ENCODE measurements at regions not wholly inside any gene's neighbourhood (a gene's known extent, or its start where the extent isn't known, plus 50 kb on each side); places are given as distances from the start of the nearest gene placed in this dataset.

DNA sequence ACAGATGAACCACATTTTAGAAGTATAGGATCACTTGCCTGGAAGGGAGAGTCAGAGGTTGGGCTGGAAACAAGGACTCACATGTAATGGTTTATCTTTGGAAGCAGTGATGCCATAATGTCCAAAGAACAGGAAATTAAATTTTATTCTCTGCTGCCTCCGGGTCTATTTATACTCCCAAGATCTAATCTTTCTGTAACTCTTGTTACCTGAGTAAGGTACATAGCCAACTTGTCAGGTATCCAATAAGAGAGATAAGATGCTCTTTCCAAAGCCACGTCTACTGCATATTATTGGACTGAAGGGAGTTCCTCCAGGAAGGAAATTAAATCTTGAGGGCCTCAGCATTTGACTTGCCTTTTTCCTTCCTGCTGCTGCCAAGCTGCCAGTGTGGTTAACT is 71.0 kb downstream of the CRYGS start:
- Histone ChIP-seq H4K20me1 (ENCODE audit: control insufficient read depth, insufficient read depth) (no peaks in the 10 kb centered on the region), H3K36me3 (ENCODE audit: control insufficient read depth in 2 of 2, insufficient read depth in 2 of 2, low read length in 1 of 2) (no peaks in the 10 kb centered on the region), H2AFZ (ENCODE audit: control insufficient read depth, low read depth, low read length) (no peak overlapping the region), H3K9me3 (replicated peaks; ENCODE audit: control insufficient read depth, insufficient read depth, low read length) (no peaks in the 10 kb centered on the region), H3K79me2 (ENCODE audit: control insufficient read depth, insufficient read depth, low read length) (no peaks in the 10 kb centered on the region), H3K4me1 (ENCODE audit: control insufficient read depth, insufficient read depth, low read length) (peaks cover 10% of the 10 kb centered on the region; the same call in 1 of the 2 replicates), H3K4me3 (no peak overlapping the region), H3K27me3 (replicated peaks in 1 of 2; ENCODE audit: control insufficient read depth in 2 of 2, insufficient read depth in 2 of 2, low read length in 1 of 2) (no peaks in the 10 kb centered on the region), H3K4me2 (ENCODE audit: control insufficient read depth, insufficient read depth) (no peak overlapping the region), H3K9ac (ENCODE audit: control insufficient read depth, insufficient read depth, low read length) (no peak overlapping the region), H3K27ac (ENCODE audit: control insufficient read depth, insufficient read depth) (no peak overlapping the region)
- 59% methylated on average over 2 of the region's 2 CpGs for WGBS (ENCODE audit: insufficient coverage, insufficient replicate concordance, low lambda C conversion rate, missing lambda C conversion rate)
- in situ Hi-C loops (cut with MboI) (no loop called here), intact Hi-C loops (cut with micrococcal nuclease; ENCODE audit: unreplicated experiment) (no loop called here)
- ChIA-PET POLR2A (no interaction called here), RAD21 (ENCODE audit: unreplicated experiment) (no interaction called here), CTCF (interaction anchor here (0.5 to 2.1 kb wide), 4 partner anchors 8 to 692 kb away, joined by 3 to 6 read pairs (median 4); no protein-coding TSS in a partner anchor), SMC1A (ENCODE audit: uncharacterized antibody, unreplicated experiment) (interaction anchor here (1.6 kb wide), 1 partner anchor 63 kb away, joined by 5 read pairs; no protein-coding TSS in a partner anchor)
- BruUV-seq (replicated peaks) = no TSS peak
- FAIRE-seq (no peak), ATAC-seq (no peak), DNase-seq (ENCODE audit: low read depth, low spot score) (no peak)
- no peak for TF ChIP-seq ESRRA (IDR thresholded peaks at IDR 0.05; ENCODE audit: low read length)
- TF ChIP-seq NBN (IDR thresholded peaks at IDR 0.05) = no peak
- TF ChIP-seq, protein P1, sequence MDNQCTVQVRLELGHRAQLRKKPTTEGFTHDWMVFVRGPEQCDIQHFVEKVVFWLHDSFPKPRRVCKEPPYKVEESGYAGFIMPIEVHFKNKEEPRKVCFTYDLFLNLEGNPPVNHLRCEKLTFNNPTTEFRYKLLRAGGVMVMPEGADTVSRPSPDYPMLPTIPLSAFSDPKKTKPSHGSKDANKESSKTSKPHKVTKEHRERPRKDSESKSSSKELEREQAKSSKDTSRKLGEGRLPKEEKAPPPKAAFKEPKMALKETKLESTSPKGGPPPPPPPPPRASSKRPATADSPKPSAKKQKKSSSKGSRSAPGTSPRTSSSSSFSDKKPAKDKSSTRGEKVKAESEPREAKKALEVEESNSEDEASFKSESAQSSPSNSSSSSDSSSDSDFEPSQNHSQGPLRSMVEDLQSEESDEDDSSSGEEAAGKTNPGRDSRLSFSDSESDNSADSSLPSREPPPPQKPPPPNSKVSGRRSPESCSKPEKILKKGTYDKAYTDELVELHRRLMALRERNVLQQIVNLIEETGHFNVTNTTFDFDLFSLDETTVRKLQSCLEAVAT (IDR thresholded peaks at IDR 0.05) = no peak
- TF ChIP-seq ZNF622 (IDR thresholded peaks at IDR 0.05) = no peak
- TF ChIP-seq HDAC6 (IDR thresholded peaks at IDR 0.05; ENCODE audit: unreplicated experiment) = no peak
- TF ChIP-seq JUND (IDR thresholded peaks at IDR 0.05; ENCODE audit: low read depth, low read length) = no peak
- no peak for TF ChIP-seq ZNF217 (IDR thresholded peaks at IDR 0.05)
- no peak for TF ChIP-seq CBX5 (IDR thresholded peaks at IDR 0.05; ENCODE audit: low read depth)
- TF ChIP-seq TCF12 (IDR thresholded peaks at IDR 0.05; ENCODE audit: low read depth, low read length) = no peak
- TF ChIP-seq CEBPB (IDR thresholded peaks at IDR 0.05; ENCODE audit: borderline replicate concordance in 1 of 2, low read depth in 2 of 2, low read length in 2 of 2) = no peak
- no peak for TF ChIP-seq FOS (IDR thresholded peaks at IDR 0.05; ENCODE audit: borderline replicate concordance, extremely low read depth, insufficient read length)
- TF ChIP-seq SUPT20H (IDR thresholded peaks at IDR 0.05; ENCODE audit: borderline replicate concordance, control insufficient read depth, low read depth, low read length) = no peak
- TF ChIP-seq RBBP5 (conservative IDR thresholded peaks at IDR 0.05) = no peak
- no peak for TF ChIP-seq TARDBP (IDR thresholded peaks at IDR 0.05; ENCODE audit: borderline replicate concordance)
- TF ChIP-seq ATF7 (IDR thresholded peaks at IDR 0.05; ENCODE audit: low read depth) = no peak
- no peak for TF ChIP-seq RAD51 (IDR thresholded peaks at IDR 0.05)
- TF ChIP-seq YBX1 (IDR thresholded peaks at IDR 0.05) = no peak
- TF ChIP-seq RELA (IDR thresholded peaks at IDR 0.05; ENCODE audit: borderline replicate concordance, partially characterized antibody) = no peak
